GM12892 (cell line): ENCODE measurements at regions not wholly inside any gene's neighbourhood (a gene's known extent, or its start where the extent isn't known, plus 50 kb on each side); places are given as distances from the start of the nearest gene placed in this dataset.

Experiments used
- POLR2A ChIP-seq: IDR thresholded peaks from 2 replicates; pipeline ENCODE4 v1.6.1; 2011; ENCODE audit warnings: low read depth, low read length, control low read depth
- POLR2AphosphoS5 ChIP-seq: IDR thresholded peaks from 2 replicates; pipeline ENCODE4 v1.6.1; 2011; ENCODE audit warnings: low read depth, low read length, control low read depth
- TAF1 ChIP-seq: IDR thresholded peaks from 2 replicates; pipeline ENCODE4 v1.6.1; 2011; ENCODE audit warnings: low read depth, mild to moderate bottlenecking, control low read depth, low read length, borderline replicate concordance

DNA sequence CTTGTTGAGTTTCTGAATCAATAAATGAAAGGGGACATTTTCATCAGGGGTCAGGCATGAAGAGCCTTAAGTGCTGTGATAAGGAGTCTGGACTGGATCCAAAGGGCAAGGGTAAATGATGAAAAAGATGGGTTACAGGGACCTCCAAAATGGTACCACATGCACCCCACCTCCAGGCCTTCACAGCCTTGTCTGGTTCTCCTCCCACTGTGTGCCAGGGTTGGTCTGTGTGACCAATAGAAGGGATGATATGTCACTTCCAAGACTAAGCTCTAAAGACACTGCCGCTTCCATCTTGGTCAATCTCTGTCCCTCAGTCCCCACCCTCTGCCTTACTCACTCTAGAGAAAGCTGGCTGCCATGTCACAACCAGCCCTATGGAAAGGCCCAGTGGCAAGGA lies 140.6 kb downstream of the ZNF281 start:
- TF ChIP-seq POLR2A, result no peak
- TF ChIP-seq POLR2AphosphoS5, result no peak
- no peak for TF ChIP-seq TAF1
